Posterior cingulate gyrus (tissue), 11 donors: ENCODE measurements at regions not wholly inside any gene's neighbourhood (a gene's known extent, or its start where the extent isn't known, plus 50 kb on each side); places are given as distances from the start of the nearest gene placed in this dataset.
A peak's percentile ranks its signal among the peaks of the same experiment; 100 is the strongest.
"Not testable (repeated sequence)": the region's sequence is repeated elsewhere in the genome, so short reads cannot be mapped to it uniquely, and the experiment has no call there.

Experiments used
- DNase-seq, 10 donors: peaks; one replicate each; pipeline versions ENCODE4 v3.0.0 to v3.0.0-alpha.2; 2020 to 2021; ENCODE audit warnings: mixed read lengths in 3 of 10
- intact Hi-C: fragments of 100-400 bp; cut with DNase I; formaldehyde crosslinking; loops from one replicate; pipeline ENCODE4 v1.15.1; 2023

DNA sequence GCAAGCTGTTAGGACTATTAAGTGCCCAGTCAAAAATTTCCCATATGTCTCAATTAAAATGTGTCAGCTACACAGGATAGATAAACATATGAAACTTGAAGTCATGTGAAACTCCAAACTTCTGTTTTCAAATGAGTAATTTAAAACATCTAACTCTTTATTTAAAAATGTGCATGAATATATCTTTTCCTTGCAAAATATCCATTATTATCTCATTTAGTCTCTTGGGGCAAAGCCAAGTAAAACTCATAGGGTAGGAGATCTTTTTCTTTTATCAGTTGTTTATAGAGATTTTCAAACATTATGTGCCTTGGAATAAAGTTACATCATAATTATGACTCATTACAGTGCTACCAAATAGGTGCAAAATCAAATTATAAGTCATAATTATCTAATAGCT lies 2020.1 kb upstream of the PRR20A start:
- intact Hi-C loops: no loop called here
- DNase-seq: no peak

DNA sequence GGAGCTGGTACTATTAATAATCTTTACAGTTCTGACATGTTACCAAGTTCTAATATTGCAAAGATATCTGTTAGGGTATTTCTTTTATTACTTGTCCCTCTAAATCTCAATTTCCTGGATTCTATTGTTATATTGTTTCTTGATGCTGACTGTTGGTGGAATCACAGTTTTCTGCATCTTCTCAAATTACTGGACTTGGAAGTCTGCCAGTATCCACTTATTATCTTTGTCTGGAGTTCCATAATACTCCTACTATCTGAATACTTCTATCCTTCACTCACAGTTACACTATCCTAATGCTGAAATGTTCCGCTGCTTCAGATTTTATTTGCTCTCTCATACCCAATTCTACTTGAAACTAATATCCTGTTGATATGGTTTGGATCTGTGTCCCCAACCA lies 1985.7 kb upstream of the PRR20A start:
- DNase-seq: no peak
- intact Hi-C loops: no loop called here

DNA sequence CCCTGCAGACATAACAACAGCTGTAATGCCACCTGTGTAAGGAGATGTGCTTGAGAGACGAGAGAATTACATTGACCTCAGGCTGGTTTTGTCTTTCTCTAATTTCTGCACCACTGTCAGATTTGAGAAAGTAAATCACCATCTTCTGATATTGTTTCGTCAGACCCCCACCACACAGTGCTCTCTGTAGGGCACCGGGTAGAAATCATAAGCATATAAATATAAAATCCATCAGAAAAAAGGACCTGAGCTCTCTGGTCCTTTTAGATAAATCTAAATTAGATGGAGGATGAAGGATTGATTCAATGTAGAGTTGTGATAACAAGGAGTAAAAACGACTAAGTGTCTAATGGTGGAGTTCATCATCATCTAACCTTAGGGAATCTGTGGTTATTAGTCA lies 1981.0 kb upstream of the PRR20A start:
- intact Hi-C loops: no loop called here

DNA sequence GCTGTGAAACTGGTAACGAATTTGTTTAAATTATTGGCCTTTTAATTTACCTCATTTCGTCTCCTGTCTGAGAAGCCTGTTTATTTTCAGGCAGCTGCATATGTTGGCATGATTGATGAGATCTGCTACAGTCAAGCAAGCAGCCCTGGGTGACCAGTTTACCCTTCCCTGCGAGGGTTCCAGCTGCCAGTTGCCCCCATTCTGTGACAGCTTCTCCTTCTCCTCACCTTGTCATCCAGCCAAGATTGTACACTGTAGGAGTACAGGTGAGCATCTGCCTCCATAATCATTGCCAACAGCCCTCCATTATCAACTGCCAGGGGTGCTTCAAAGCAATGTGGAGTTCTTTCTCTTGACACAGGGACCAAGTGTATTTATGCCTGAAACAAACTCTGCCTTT lies 1979.9 kb upstream of the PRR20A start:
- DNase-seq: no peak
- intact Hi-C loops: no loop called here

More for the DNA sequence above, 1981.0 kb upstream of the PRR20A start:
- DNase-seq: no peak

DNA sequence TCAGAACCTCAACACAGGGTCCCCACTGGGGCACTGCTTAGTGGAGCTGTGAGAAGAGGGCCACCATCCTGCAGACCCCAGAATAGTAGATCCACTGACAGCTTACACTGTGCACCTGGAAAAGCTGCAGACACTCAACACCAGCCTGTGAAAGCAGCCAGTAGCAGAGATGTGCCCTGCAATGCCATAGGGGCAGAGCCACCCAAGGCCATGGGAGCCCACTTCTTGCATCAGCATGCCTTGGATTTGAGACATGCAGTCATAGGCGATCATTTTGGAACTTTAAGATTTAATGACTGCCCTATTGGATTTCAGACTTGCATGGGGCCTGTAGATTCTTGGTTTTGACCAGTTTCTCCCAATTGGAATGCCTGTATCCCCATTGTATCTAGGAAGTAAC lies 1962.1 kb upstream of the PRR20A start:
- peak in 1 of 10 donors; percentile 68 for DNase-seq
- intact Hi-C loops: not testable (repeated sequence)

DNA sequence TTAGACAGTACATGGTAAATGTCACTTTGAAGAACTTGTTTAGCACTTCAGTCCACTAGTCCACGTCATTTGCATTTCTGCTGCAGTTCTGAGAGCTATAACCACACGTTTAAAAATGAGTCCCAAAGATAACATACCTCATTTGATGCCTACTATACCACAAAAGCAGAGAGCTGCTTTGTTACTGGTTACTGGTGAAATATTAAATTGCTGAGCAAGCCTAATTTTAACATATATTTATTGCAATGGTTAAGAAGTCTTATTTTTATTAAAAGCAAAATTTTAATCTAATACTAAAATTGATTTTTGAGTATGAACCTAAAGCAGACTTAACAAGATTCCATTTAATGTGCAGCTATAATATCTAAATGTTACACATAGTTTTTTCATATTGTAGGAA lies 1949.7 kb upstream of the PRR20A start:
- intact Hi-C loops: no loop called here
- no peak for DNase-seq

DNA sequence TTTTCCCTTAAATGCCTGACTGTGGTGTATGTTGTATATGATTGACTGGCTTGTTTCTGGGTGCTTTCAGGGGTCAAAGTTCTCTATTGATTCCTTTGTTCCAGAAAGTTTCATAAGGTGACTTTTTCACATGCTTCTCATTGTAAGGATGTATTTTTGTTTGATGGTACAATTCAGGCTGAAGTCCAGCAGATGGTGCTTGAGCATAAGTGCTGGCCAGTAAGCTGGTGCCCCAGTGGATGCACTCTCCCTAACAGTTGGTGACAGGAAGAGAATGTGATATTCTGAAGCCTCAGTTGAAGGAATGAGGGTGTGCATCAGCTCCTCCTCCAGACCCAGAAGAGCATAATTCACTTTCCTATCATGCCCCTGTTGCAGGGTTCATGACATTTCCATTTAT lies 1941.6 kb upstream of the PRR20A start:
- peak in 1 of 10 donors; percentile 11 for DNase-seq
- intact Hi-C loops: no loop called here

DNA sequence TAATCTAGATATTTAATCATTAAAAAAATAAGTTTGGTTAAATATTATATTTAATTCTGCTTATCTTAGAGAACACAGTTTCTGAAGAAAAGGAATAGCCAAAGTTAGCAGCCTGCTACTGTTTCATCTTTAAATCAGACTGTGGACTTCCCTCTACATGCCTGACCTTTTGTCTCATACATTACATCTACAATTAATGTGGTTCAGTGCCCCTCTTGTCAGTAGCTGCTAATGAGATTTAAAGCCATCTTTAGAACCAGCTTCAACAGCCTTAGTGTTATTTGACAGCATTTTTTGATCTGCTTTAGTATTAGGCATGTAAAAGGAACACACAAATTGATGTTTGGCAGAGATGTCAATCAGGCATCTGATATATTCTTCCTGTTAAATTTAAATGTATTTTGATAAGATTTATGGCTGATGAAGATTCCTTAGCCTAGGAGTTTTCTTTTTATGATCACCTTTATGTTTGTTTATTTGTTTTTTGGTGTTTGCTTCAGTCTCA lies 1925.8 kb upstream of the PRR20A start:
- intact Hi-C loops: no loop called here
- DNase-seq: no peak

DNA sequence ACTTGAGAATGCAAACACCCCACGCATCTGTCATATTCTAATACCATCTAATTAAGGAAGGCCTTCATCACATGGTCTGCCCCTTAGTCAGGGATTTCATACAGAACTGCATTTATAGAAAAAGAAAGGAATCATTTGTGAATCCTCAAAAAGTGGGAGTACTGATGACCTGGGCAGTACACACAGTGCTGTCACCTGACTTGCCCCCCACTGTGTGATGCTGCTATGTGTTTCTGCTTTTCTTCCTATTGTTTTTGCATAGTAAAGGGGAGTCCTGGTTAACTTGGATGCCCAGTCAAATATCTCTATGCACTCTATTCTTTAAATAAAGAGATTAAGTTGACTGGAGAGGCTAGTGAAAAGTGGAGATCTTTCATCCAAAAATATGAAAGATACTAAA lies 1921.2 kb upstream of the PRR20A start:
- DNase-seq: peak in 1 of 10 donors; percentile 27
- intact Hi-C loops: no loop called here

DNA sequence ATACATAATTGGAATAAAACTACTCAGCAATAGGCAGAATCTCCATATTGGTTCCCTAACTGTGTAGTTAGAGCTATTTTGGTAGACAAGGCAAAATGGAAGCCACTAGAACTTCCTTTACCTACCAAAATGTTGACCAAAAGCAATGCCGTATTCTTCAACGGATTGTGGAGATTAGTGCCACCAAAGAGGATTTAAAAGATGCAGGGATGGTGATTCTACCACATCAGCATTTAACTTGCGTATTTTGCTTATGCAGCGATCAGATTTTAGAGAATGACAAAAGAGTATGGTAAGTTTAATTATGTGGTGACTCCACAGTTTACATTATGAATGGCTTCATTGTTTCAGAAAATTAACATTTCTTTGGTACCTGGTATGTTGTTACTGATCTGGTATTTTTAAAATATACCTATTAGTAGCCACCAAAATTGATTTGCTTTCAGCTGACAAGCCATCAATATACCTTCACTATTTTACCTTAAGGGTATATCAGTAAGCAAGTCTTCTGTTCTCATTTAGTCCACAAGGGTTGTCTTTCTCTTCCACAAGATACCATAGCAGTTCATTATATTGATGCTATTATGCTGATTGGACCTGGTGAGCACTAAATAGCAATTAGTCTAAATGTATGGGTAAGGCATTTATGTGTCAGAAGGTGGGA lies 1910.7 kb upstream of the PRR20A start:
- no peak for DNase-seq
- intact Hi-C loops: no loop called here

DNA sequence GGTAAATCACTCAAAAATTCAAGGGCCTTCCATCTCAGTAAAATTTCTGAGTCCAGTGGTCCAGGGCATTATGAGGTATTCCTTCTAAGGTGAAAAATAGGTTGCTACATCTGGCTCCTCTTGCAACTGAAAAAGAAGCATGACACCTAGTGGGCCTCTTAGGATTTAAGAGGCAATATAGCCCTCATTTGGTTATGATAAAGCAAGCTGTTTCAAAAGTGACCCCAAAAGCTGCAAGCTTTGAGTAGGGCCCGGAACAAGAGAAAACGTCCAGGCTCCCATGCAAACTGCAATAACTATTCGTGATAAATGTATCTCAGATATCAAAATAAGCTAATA lies 1910.2 kb upstream of the PRR20A start:
- intact Hi-C loops: no loop called here
- no peak for DNase-seq

DNA sequence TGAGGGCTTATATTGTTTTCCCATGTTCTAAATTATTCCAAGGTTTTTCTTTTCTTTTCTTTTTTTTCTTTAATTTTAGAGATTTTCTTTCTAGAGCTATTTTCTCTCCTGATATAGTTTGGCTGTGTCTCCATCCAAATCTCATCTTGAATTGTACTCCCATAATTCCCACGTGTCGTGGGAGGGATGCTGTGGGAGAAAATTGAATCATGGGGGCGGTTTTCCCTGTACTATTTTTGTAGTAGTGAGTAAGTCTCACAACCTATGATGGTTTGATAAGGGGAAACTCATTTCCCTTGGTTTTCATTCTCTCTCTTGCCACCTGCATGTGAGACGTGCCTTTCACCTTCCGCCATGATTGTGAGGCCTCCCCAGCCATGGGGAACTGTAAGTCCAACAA lies 1906.4 kb upstream of the PRR20A start:
- intact Hi-C loops: no loop called here
- no peak for DNase-seq

DNA sequence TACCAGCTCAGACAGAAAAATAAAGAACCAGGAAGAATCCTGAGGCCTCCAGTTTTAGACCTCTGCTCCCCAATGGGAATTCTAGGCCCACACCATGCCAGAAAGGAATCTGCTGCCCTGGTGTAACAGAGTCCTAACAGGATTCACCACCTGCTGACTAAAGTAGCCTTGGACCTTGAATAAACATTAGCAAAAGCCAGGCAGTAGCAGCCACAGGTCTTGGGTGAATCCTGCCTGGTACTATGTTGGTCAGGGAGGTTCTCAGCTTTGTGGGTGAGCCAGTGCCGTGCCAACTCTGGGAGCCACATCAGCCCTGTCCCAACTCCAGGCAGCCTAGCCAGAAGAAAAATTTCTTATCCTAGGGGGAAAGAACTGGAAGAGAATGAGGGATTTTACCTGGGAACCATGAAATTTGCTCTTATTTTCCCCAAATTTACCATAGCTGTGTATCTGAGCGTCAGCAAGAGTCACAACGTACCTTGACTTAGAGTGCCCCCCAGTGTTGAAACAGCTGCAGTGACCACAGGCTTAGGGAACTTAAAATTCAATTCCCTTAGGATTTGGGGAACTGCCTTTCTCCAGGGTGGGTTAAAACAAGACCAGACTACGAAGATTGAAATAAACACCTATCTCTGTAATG lies 1895.6 kb upstream of the PRR20A start:
- DNase-seq: no peak
- intact Hi-C loops: no loop called here

DNA sequence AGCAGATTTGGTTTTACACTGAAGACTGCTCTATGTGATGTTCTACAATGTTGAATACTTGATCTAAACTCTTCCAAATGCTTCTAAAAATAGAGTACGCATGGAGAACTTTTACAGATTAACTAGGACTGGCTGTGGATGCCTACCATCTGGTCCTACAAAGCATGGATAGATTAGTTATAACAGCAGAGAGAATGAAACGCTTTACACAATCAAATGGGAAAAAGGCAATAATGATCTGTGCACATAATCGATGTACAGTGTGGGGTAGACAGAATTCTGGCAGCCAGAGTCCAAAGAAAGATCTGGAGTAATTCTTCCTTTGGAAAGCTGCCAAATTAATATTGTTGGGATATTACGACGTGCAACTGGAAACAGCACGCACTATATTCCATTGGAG lies 1885.5 kb upstream of the PRR20A start:
- DNase-seq: no peak

DNA sequence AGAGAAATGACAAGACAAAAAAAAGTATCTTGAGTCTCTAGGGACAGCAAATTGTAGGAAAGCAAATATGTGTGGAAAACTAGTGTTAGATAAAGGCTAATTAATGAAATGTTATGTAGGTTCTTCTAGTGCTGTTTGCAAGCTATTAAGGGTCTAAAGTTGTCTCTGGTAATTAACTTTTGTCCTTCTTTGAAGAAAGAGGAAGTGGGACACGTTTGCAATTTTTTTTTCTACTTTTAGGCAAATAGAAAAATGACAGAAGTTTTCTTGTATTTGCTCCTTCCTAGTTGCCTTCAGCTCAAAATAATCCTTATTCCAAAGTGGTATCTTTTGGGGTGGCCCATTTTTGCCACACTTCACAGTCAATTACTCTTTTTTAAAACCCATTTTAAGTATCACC lies 1877.7 kb upstream of the PRR20A start:
- no peak for DNase-seq

More for the DNA sequence above, 1885.5 kb upstream of the PRR20A start:
- intact Hi-C loops: no loop called here

DNA sequence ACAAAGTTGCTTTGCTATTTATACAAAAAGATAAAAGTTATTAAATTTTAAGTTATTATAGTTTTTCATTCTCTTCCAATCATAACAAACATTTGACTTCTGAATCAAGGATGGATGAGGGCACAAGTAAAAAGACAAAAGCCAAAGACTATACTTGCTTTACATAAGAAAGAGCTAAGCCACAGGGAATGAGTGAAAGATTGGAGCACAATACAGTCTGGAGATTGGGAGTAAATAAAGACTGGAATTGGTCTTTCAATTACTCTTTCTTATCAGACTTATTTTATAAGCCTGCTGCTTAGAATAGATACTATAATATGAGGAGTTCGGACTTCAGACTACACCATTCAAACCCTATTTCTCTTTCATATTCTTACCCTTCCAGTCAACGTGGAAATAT lies 1874.1 kb upstream of the PRR20A start:
- intact Hi-C loops: no loop called here
- DNase-seq: no peak

More for the DNA sequence above, 1877.7 kb upstream of the PRR20A start:
- intact Hi-C loops: no loop called here

DNA sequence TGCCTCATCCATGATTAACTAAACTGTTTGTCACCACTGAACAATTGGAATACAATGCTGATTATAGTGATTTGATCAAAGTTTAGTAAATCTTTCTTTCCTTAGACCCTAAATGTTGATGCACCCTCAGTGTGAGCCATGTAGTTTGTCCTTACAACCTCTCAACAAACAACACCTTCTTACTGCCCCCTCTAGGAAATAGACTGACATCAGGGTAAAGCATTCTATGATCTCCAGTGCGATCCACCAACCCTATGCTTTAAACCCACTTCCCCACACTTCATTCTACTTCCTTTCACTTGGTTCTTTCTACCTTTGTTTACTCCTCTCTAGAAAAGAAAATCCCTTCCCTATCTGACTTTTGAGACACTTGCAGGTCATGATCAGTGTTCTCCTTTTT lies 1842.5 kb upstream of the PRR20A start:
- intact Hi-C loops: no loop called here
- DNase-seq: no peak

DNA sequence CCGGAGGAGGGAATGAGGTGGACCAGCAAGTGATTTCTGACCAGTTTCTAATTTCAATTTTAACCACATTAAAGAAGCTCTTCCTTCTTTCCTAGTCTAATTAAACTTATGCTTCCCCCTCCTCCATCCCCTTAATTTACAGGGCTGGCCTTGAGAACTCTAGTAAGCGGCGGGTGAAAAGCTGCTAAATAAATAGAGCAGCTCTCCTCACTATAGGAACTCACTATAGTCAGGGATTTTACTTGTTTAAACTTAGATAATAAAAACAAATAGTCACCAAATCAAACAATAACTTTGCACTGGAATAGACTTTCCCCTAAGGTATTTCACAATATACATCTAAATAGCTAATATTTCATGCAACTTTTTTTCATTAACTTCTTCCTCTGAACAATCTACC lies 1838.2 kb upstream of the PRR20A start:
- intact Hi-C loops: no loop called here
- DNase-seq: no peak

DNA sequence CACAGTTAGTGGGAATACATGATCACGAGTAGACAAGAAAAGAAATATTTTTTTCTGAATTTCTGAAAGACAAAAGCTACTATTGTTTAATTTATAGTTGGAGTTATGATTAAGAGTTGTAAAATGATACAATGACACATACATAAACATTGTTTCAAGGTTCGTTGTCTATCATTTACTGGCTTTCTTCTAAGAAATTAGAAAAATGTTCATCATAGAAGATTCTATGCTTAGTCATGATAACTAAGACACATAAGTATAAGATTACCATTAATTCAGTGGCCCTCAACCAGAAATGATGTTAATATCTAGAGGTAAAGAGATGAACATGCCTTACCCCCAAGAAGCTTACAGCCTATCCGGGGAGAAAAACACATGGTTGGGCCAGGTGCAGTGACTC lies 1832.8 kb upstream of the PRR20A start:
- intact Hi-C loops: no loop called here
- DNase-seq: no peak

DNA sequence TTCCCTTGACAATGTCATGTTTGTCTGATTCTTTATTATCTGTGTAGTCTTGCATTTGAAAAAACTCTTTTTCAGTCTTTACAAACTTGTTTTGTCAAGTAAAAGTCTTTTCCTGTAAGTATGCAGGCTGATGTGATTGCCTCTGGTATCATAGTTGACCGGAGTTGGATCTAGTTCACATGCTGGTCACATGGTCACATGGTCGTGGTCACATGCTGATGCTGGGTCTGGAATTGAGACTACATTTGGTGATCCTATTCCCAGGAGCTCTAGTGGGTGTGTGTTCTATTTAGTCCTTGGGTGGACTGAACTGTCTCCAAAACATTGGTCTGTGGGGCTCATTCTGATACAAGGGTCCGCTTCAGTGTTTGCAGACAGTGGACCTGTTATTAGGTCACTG lies 1798.8 kb upstream of the PRR20A start:
- DNase-seq: no peak
- intact Hi-C loops: no loop called here

DNA sequence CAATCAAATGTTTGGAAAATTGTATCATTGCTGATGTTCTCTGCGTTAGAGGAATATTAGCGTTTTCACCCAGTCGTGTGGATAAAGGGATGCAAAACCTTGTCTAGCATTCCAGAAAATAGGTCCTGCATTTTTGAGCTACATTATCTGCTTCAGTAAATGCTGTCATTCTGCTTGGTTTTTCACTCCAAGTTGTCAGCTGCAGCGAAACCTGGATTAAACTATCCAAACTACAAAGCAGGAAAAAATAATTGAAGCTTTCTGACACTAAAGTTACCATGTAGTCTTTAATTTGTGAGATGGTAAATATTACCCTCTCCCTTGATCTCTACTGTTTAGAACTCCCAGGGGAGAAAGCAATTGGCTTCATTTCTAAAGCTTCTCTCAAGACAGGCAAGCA lies 1795.5 kb upstream of the PRR20A start:
- intact Hi-C loops: no loop called here
- DNase-seq: no peak

DNA sequence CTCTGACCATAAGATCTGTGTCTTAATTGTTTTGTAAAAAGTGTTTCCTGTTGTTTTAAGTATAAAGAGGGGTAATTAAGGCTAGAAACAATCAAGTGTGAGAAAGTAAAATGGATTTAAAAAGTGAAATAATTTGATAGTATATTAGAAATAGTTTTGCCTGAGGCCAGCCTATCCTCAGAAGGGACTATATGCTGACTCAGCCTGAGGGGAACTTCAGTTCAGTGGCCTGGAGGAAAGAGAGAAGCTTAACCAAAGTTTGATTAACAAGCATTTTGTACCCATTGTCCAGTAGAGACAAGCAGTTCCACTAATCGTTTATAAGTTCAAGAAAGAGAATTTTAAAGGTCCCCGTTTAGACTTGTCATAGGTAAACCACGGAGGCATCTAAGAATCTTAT lies 1793.2 kb upstream of the PRR20A start:
- intact Hi-C loops: no loop called here
- DNase-seq: no peak

DNA sequence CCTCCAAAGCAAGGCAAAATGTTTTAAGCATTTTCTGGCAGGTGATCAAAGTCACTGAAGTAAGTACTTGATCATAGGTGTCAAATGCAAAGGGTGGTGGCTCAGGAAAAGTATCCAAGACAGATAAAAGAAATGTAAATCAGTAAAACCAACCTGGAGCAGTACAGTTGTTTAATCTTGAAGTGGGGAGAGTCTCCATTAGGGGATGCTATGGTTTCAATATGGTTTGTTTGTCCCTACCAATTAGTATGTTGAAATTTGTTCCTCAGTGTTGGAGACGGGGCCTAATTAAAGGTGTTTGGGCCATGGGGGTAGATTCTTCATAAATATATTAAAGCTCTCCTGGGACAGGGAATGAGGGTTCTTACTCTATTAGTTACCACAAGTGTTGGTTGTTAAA lies 1781.7 kb upstream of the PRR20A start:
- intact Hi-C loops: no loop called here
- no peak for DNase-seq
